K562 (cell line): ENCODE measurements at regions not wholly inside any gene's neighbourhood (a gene's known extent, or its start where the extent isn't known, plus 50 kb on each side); places are given as distances from the start of the nearest gene placed in this dataset.

Experiments
- CSDE1 ChIP-seq, 2 experiments: fragments of 450-650 bp; IDR thresholded peaks; 2 replicates each; pipeline ENCODE4 v1.6.1; 2016; ENCODE audit warnings: mild to moderate bottlenecking in 1 of 2
- FOXJ3 ChIP-seq: sonication (generic); formaldehyde crosslinking; IDR thresholded peaks from 2 replicates; pipeline ENCODE4 v1.4.0; 2020; ENCODE audit warnings: mild to moderate bottlenecking, missing genetic modification reagents
- FOXK2 ChIP-seq, 2 experiments: fragments of 450-650 bp; IDR thresholded peaks in 1 of 2; conservative IDR thresholded peaks in 1 of 2; 2 replicates each; pipeline ENCODE4 v1.6.1; 2016; ENCODE audit warnings: low read depth in 2 of 2, mild to moderate bottlenecking in 1 of 2
- HIVEP1 ChIP-seq: fragments of 250-450 bp; sonication (Bioruptor Pico); IDR thresholded peaks from 2 replicates; pipeline ENCODE4 v1.4.0; 2020; ENCODE audit warnings: mild to moderate bottlenecking
- MEF2A ChIP-seq: IDR thresholded peaks from 2 replicates; pipeline ENCODE4 v1.6.1; 2011; ENCODE audit warnings: low read depth, mild to moderate bottlenecking, low read length, moderate library complexity; ENCODE audit not compliant: control insufficient read depth
- PRMT5 ChIP-seq: sonication (generic); formaldehyde crosslinking; IDR thresholded peaks from 2 replicates; pipeline ENCODE4 v1.5.0; 2020; ENCODE audit warnings: missing genetic modification reagents
- SNRNP70 ChIP-seq: fragments of 200-400 bp; formaldehyde crosslinking; optimal IDR thresholded peaks from 2 replicates; pipeline ENCODE3; 2017; ENCODE audit warnings: low read depth, low read length
- TCFL5 ChIP-seq: fragments of 250-450 bp; sonication (Bioruptor Pico); conservative IDR thresholded peaks from 2 replicates; pipeline ENCODE4 v1.6.1; 2021; ENCODE audit warnings: mild to moderate bottlenecking, moderate library complexity, matching md5 sums
- TEAD4 ChIP-seq, 2 experiments: sonication (generic) in 1 of 2; formaldehyde crosslinking in 1 of 2; IDR thresholded peaks; 2 replicates each; pipeline versions ENCODE4 v1.6.1 to v1.8.0; 2012 to 2022; ENCODE audit warnings: borderline replicate concordance in 1 of 2, inconsistent platforms in 1 of 2, low read length in 1 of 2, mild to moderate bottlenecking in 1 of 2, missing genetic modification reagents in 1 of 2
- TOE1 ChIP-seq, 2 experiments: fragments of 450-650 bp in 1 of 2; sonication (generic) in 1 of 2; formaldehyde crosslinking in 1 of 2; IDR thresholded peaks; 2 replicates each; pipeline versions ENCODE4 v1.7.1 to v1.8.0; 2016 to 2022; ENCODE audit warnings: borderline replicate concordance in 2 of 2, mild to moderate bottlenecking in 2 of 2, antibody characterized with exemption in 1 of 2, inconsistent platforms in 1 of 2, low read depth in 1 of 2, missing genetic modification reagents in 1 of 2, moderate library complexity in 1 of 2
- XRCC3 ChIP-seq: fragments of 450-650 bp; IDR thresholded peaks from 2 replicates; pipeline ENCODE4 v1.6.1; 2017; ENCODE audit warnings: mild to moderate bottlenecking, moderate library complexity
- ZFPM2 ChIP-seq: fragments of 250-450 bp; sonication (Bioruptor Pico); IDR thresholded peaks from 2 replicates; pipeline ENCODE4 v1.5.1; 2022; ENCODE audit warnings: mild to moderate bottlenecking
- ZNF124 ChIP-seq: sonication (generic); formaldehyde crosslinking; IDR thresholded peaks from 2 replicates; pipeline ENCODE4 v1.8.1; 2022; ENCODE audit warnings: missing genetic modification reagents
- ZNF354B ChIP-seq: fragments of 250-450 bp; sonication (Bioruptor Pico); IDR thresholded peaks from 2 replicates; pipeline ENCODE4 v1.4.0; 2020
- TF ChIP-seq, protein P1 (sequence below): fragments of 450-650 bp; formaldehyde crosslinking; IDR thresholded peaks from 2 replicates; pipeline ENCODE4 v1.4.0; 2020; ENCODE audit warnings: mild to moderate bottlenecking, moderate library complexity
- TF ChIP-seq, protein P2 (sequence below), 3 experiments: IDR thresholded peaks in 2 of 3; conservative IDR thresholded peaks in 1 of 3; 2 replicates each; pipeline ENCODE4 v1.5.1; 2011 to 2012; ENCODE audit warnings: low read length in 3 of 3, mild to moderate bottlenecking in 3 of 3, control low read depth in 2 of 3, improper control_type of control experiment in 1 of 3, inconsistent platforms in 1 of 3, low read depth in 1 of 3, mixed read lengths in 1 of 3, moderate library complexity in 1 of 3; ENCODE audit not compliant: insufficient read depth in 2 of 3
- TF ChIP-seq, protein P3 (sequence below): fragments of 450-650 bp; IDR thresholded peaks from 2 replicates; pipeline ENCODE4 v1.6.1; 2016; ENCODE audit warnings: low read depth

DNA sequence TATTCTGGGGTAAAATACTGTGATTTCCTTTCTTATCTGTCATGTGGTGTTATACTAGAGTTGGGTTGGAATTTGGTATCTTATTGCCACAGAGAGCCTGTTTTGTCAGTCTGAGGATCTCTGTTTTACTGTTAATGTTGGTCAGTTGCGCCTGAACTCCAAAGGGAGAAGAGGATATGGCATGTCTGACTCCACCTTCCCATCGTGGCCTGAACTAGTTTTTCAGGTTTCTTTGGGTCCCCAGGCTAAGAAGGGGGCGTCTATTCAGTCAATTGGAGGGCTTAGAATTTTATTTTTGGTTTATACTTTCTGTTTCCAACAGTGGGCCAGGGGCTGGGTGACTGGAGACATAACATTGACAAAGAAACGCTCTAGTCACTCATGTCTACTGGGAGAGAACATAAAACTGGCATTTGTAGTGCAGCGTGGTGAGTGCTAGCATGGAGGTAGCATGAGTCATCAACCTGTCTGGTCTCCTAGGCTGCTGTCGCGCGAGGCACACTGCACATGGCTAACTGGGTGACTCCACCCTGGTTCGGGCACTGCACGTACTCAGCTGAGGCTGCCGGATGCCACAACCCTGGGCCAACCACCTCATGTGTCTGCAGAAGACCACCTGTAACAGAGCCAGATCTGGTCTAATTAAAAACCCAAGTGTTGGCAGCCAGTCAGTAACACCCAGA is 120.1 kb upstream of the OR9Q1 start (continued):
- TF ChIP-seq ZNF124 (CRISPR knock-in tag) (no peak), FOXJ3 (CRISPR knock-in tag) (no peak), XRCC3 (no peak), TEAD4 (IDR thresholded peaks at IDR 0.05; ENCODE audit: low read length) (no peak), TEAD4 (CRISPR knock-in tag; IDR thresholded peaks at IDR 0.05; ENCODE audit: borderline replicate concordance) (no peak), SNRNP70 (no peak), ZNF354B (CRISPR knock-in tag) (no peak), MEF2A (no peak), PRMT5 (CRISPR knock-in tag) (no peak), ZFPM2 (CRISPR knock-in tag) (no peak), TCFL5 (CRISPR knock-in tag) (no peak), FOXK2 (conservative IDR thresholded peaks at IDR 0.05 in 1 of 2, IDR thresholded peaks at IDR 0.05 in 1 of 2; ENCODE audit: low read depth in 2 of 2) (no peak), TOE1 (IDR thresholded peaks at IDR 0.05; ENCODE audit: borderline replicate concordance) (no peak), TOE1 (CRISPR knock-in tag; IDR thresholded peaks at IDR 0.05; ENCODE audit: borderline replicate concordance, low read depth) (no peak), CSDE1 (IDR thresholded peaks at IDR 0.05) (no peak), HIVEP1 (CRISPR knock-in tag) (no peak)
- TF ChIP-seq, protein P1, sequence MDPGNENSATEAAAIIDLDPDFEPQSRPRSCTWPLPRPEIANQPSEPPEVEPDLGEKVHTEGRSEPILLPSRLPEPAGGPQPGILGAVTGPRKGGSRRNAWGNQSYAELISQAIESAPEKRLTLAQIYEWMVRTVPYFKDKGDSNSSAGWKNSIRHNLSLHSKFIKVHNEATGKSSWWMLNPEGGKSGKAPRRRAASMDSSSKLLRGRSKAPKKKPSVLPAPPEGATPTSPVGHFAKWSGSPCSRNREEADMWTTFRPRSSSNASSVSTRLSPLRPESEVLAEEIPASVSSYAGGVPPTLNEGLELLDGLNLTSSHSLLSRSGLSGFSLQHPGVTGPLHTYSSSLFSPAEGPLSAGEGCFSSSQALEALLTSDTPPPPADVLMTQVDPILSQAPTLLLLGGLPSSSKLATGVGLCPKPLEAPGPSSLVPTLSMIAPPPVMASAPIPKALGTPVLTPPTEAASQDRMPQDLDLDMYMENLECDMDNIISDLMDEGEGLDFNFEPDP (CRISPR knock-in tag): no peak
- TF ChIP-seq, protein P2, sequence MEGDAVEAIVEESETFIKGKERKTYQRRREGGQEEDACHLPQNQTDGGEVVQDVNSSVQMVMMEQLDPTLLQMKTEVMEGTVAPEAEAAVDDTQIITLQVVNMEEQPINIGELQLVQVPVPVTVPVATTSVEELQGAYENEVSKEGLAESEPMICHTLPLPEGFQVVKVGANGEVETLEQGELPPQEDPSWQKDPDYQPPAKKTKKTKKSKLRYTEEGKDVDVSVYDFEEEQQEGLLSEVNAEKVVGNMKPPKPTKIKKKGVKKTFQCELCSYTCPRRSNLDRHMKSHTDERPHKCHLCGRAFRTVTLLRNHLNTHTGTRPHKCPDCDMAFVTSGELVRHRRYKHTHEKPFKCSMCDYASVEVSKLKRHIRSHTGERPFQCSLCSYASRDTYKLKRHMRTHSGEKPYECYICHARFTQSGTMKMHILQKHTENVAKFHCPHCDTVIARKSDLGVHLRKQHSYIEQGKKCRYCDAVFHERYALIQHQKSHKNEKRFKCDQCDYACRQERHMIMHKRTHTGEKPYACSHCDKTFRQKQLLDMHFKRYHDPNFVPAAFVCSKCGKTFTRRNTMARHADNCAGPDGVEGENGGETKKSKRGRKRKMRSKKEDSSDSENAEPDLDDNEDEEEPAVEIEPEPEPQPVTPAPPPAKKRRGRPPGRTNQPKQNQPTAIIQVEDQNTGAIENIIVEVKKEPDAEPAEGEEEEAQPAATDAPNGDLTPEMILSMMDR (IDR thresholded peaks at IDR 0.05 in 2 of 3, conservative IDR thresholded peaks at IDR 0.05 in 1 of 3; ENCODE audit: insufficient read depth in 2 of 3, low read depth in 1 of 3, low read length in 3 of 3): no peak
- TF ChIP-seq, protein P3, sequence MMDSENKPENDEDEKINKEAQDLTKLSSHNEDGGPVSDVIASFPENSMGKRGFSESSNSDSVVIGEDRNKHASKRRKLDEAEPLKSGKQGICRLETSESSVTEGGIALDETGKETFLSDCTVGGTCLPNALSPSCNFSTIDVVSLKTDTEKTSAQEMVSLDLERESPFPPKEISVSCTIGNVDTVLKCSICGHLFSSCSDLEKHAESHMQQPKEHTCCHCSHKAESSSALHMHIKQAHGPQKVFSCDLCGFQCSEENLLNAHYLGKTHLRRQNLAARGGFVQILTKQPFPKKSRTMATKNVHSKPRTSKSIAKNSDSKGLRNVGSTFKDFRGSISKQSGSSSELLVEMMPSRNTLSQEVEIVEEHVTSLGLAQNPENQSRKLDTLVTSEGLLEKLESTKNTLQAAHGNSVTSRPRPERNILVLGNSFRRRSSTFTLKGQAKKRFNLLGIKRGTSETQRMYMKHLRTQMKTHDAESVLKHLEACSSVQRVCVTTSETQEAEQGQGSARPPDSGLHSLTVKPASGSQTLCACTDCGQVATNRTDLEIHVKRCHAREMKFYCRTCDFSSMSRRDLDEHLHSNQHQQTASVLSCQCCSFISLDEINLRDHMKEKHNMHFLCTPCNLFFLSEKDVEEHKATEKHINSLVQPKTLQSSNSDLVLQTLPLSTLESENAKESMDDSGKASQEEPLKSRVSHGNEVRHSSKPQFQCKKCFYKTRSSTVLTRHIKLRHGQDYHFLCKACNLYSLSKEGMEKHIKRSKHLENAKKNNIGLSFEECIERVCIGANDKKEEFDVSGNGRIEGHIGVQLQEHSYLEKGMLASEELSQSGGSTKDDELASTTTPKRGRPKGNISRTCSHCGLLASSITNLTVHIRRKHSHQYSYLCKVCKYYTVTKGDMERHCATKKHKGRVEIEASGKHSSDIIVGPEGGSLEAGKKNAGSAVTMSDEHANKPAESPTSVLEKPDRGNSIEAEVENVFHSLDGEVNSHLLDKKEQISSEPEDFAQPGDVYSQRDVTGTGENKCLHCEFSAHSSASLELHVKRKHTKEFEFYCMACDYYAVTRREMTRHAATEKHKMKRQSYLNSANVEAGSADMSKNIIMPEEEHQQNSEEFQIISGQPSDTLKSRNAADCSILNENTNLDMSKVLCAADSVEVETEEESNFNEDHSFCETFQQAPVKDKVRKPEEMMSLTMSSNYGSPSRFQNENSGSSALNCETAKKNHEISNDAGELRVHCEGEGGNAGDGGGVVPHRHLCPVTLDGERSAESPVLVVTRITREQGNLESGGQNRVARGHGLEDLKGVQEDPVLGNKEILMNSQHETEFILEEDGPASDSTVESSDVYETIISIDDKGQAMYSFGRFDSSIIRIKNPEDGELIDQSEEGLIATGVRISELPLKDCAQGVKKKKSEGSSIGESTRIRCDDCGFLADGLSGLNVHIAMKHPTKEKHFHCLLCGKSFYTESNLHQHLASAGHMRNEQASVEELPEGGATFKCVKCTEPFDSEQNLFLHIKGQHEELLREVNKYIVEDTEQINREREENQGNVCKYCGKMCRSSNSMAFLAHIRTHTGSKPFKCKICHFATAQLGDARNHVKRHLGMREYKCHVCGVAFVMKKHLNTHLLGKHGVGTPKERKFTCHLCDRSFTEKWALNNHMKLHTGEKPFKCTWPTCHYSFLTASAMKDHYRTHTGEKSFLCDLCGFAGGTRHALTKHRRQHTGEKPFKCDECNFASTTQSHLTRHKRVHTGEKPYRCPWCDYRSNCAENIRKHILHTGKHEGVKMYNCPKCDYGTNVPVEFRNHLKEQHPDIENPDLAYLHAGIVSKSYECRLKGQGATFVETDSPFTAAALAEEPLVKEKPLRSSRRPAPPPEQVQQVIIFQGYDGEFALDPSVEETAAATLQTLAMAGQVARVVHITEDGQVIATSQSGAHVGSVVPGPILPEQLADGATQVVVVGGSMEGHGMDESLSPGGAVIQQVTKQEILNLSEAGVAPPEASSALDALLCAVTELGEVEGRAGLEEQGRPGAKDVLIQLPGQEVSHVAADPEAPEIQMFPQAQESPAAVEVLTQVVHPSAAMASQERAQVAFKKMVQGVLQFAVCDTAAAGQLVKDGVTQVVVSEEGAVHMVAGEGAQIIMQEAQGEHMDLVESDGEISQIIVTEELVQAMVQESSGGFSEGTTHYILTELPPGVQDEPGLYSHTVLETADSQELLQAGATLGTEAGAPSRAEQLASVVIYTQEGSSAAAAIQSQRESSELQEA: no peak
